ENCODE measurements at regions not wholly inside any gene's neighbourhood (a gene's known extent, or its start where the extent isn't known, plus 50 kb on each side); places are given as distances from the start of the nearest gene placed in this dataset.

DNA sequence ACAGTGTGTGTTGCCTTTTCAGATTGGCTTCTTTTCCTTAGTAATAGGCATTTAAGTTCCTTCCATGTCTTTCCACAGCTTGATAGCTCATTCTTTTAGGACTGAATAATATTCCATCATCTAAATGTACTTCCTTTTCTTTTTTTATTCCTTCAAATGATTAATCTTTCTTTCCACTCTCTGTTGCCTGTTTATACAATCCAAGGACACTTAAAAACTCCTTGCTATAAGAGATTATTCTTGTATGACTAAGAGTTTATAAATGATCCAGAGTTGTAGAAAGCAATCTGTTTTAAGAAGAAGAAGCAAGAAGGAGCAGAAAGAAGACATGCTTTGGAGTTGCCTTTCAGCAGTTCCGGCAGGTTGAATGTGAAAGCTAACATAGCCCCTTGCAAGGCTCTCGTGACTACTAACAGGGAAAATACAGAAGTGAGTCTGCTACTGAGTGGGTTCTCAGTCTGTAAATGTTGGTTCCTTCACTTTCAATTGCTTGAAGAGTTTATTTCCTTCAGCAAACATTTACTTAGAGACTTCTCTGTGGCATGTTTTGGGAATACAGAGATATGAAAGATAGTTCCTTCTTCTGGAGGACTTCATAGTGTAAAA, 123.0 kb downstream of the PMAIP1 start:
- TF ChIP-seq POLR2A (IDR thresholded peaks at IDR 0.05): no peak
- TF ChIP-seq, protein P1, sequence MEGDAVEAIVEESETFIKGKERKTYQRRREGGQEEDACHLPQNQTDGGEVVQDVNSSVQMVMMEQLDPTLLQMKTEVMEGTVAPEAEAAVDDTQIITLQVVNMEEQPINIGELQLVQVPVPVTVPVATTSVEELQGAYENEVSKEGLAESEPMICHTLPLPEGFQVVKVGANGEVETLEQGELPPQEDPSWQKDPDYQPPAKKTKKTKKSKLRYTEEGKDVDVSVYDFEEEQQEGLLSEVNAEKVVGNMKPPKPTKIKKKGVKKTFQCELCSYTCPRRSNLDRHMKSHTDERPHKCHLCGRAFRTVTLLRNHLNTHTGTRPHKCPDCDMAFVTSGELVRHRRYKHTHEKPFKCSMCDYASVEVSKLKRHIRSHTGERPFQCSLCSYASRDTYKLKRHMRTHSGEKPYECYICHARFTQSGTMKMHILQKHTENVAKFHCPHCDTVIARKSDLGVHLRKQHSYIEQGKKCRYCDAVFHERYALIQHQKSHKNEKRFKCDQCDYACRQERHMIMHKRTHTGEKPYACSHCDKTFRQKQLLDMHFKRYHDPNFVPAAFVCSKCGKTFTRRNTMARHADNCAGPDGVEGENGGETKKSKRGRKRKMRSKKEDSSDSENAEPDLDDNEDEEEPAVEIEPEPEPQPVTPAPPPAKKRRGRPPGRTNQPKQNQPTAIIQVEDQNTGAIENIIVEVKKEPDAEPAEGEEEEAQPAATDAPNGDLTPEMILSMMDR (IDR thresholded peaks at IDR 0.05): no peak
- TF ChIP-seq POLR2AphosphoS5 (IDR thresholded peaks at IDR 0.05; ENCODE audit: insufficient read depth in 1 of 2, low read depth in 1 of 2): no peak

All from vagina (tissue), 2 donors.